GM10248 (cell line): ENCODE measurements at regions not wholly inside any gene's neighbourhood (a gene's known extent, or its start where the extent isn't known, plus 50 kb on each side); places are given as distances from the start of the nearest gene placed in this dataset.

ENCODE experiments used
- CTCF ChIA-PET: fragments of 300-600 bp; sonication (Branson Sonifier 250); formaldehyde crosslinking; extraction: SDS; loops from one replicate; lab custom pipeline; 2021; ENCODE audit warnings: antibody characterized with exemption; lab: Yijun Ruan, JAX
- POLR2A ChIA-PET: fragments of 350-650 bp; sonication (Branson Sonifier 250); formaldehyde crosslinking; extraction: SDS; loops from one replicate; lab custom pipeline; 2020; ENCODE audit warnings: antibody characterized with exemption; lab: Yijun Ruan, JAX
- DNase-seq: peaks from one replicate; pipeline ENCODE4 v3.0.0; 2012; ENCODE audit errors: extremely low spot score
- CTCF ChIP-seq: IDR thresholded peaks from 2 replicates; pipeline ENCODE4 v1.5.1; 2012; ENCODE audit warnings: mild to moderate bottlenecking, low read depth; ENCODE audit errors: extremely low read depth, missing control alignments, control extremely low read depth

DNA sequence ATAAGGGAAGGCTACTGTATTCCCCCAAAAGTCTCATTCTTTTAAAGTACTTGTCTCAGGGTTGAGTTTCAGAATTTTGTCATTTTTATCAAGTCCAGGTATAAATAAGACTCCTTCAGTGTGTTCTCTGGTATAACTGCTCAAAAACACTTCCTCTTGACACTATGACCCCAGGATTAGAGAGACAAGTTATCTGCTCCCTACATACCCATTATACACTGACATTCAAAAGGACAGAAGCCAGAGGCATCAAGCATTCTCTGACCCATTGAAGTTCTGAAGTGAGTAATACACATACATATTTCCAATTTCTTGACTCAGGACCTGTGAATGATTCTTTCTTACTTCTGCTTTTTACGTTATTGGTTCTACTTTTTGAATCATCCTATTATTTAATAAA, 447.8 kb upstream of the CNTN5 start:
- ChIA-PET POLR2A (no interaction called here), CTCF (no interaction called here)
- no peak for TF ChIP-seq CTCF
- DNase-seq, result no peak

DNA sequence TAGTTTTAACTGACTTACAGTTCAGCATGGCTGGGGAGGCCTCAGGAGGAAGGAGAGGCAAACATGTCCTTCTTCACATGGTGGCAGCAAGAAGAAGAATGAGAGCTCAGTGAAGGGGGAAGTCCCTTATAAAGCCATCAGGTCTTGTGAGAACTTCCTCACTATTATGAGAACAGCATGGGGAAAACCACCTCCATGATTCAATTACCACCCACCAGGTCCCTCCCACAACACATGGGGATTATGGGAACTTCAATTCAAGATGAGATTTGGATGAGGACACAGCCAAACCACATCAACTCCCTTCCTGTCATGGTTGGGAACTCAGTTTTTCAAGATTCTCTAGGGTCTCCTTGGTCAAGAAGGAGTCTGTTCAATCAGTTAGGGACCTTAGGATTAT, 432.9 kb upstream of the CNTN5 start:
- POLR2A ChIA-PET, result no interaction called here
- CTCF ChIA-PET, result no interaction called here
- no peak for TF ChIP-seq CTCF
- DNase-seq, result no peak

- no peak for TF ChIP-seq CTCF
- ChIA-PET POLR2A (no interaction called here), CTCF (no interaction called here)
- DNase-seq, result no peak
Observed at GRCh38 chr11:98589967-98590366, 430.8 kb upstream of the CNTN5 start.

DNA sequence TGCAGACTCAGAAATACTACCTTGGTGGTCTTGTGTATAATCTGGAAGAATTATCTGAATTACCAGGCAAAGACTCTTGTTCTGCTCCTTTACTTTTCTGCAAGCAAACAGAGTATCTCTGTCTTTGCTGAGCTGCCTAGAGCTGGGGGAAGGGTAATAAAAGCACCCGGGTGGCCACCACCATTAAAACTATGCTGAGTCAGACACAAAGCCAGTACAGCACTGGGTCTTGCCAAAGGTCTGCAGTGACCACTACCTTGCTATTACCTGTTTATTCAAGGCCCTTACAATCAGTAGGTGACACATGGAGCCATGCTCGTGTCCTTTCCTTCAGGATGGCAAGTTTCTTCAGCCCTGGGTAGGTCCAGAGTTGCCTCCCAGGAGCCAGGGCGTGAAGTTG, 420.6 kb upstream of the CNTN5 start:
- CTCF ChIA-PET, result no interaction called here
- no peak for TF ChIP-seq CTCF
- POLR2A ChIA-PET, result no interaction called here
- DNase-seq, result no peak

DNA sequence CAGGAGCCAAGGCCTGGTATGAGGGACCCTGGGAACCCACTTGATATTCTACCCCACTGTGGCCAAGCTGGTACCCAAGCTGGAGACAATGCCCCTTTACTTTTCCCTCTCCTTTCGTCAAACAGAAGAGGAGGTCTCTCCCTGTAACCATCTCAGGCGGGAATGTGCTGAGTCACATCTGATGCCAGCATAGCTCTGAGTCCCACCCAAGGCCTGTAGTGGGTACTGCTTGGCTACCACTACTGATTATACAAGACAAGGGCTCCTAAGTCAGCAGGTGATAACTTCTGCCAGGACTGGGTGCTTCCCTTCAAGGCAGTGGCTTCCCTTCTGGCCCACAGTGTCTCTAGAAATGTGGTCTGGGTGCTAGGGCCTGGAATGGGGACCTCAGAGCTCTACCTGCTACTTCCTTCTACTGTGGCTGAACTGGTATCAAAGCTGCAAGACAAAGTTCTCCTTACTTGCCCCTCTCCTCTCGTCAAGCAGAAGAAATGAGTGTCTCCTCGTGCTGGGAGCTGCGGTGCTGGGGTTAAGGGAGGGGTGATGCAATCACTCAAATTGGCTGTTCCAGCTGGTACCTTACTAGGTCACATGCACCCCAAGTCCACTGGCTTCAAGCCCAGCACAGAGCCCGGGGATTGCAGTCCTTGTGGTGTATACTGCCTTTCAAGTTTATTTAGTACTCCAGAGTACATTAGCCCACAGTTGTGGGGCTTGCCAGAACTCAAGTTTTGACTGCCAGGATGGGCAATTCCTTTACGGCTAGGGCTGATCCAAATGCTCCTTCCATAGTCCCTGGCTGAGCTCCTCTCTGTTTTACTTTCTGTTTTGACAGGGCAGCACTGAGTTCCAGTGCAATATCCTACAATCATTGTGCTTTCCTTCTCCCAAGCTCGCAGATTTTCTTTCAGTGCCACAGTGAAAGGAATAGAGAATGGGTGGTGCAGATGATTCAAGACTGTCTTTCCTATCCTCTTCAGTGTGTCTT, 419.7 kb upstream of the CNTN5 start:
- DNase-seq, result no peak
- ChIA-PET POLR2A (no interaction called here), CTCF (no interaction called here)
- TF ChIP-seq CTCF, result no peak

DNA sequence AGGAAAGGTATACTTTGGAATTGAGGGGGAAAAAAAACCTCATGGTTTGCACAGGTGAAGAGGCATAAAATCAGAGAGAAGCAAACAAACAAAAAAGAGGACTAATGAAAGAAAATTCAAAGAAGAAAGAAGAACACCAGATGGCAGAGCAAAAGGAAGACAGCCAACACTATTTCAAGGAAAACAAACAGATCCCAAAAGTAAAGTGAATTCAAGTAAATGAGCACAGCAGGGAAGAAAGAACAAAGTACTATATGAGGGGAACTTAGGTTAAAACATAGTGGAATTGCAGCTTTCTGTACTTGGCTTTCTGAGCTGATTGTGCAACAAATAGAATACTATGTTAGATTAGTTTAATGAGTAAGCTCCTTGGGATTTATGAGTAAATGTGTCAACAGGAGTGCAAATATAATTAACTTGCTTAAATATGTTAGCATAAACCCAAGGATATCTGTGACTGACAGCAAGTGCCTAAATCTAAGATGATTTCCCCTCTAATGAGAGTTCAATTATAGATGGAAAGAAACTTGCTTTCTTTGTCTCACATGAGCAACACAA, 404.6 kb upstream of the CNTN5 start:
- DNase-seq, result no peak
- ChIA-PET CTCF (interaction anchor here (1.5 kb wide), 1 partner anchor 20 kb away, joined by 3 read pairs; no protein-coding TSS in a partner anchor), POLR2A (no interaction called here)
- TF ChIP-seq CTCF, result no peak
